NCI-H146 treated with DMSO at 0.1 percent for 48 hours (cell line): ENCODE measurements at regions not wholly inside any gene's neighbourhood (a gene's known extent, or its start where the extent isn't known, plus 50 kb on each side); places are given as distances from the start of the nearest gene placed in this dataset.

ENCODE experiments used
- DNase-seq: peaks from one replicate; lab custom pipeline; 2025; ENCODE audit not compliant: unreplicated experiment; lab: John Stamatoyannopoulos, UW

DNA sequence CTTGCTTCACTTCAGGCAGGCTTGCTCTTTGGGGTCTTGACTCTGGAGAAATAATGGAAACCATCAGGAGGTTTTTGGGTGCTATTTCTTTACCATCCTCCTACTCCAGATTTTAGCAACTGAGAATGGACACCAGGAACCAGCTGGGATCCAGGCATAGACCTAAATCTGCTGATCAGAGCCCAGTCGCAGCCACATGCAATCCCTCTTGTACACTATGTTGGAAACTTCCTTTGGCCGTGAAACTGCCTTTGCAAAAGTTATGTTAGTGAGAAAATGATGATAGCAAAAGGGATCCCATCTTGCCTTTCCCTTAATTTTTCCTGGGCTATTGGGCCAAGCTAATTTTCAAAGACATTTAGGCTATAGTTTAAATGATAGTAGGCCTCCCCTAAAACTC is 158.8 kb upstream of the ARL4C start:
- DNase-seq: no peak

- DNase-seq: no peak
These were observed 154.0 kb upstream of the ARL4C start for GRCh38 chr2:234650911-234651310.

DNA sequence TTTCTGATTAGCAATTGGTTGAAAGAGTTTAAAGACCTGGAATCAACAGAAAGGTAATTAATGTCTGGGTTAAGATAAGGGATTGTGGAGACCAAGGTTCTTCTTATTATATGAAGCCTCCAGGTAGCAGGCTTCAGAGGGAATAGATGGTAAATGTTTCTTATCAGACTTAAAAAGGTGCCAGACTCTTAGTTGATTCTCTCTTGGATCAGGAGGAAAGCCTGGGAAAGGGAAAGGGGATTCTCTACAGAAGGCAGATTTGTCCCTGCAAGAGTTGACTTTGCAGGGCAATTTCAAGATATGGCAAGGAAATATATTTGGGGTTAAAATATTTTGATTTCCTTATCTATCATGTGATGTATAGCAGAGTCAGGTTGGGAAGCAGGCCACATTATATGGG is 153.1 kb upstream of the ARL4C start:
- no peak for DNase-seq

DNA sequence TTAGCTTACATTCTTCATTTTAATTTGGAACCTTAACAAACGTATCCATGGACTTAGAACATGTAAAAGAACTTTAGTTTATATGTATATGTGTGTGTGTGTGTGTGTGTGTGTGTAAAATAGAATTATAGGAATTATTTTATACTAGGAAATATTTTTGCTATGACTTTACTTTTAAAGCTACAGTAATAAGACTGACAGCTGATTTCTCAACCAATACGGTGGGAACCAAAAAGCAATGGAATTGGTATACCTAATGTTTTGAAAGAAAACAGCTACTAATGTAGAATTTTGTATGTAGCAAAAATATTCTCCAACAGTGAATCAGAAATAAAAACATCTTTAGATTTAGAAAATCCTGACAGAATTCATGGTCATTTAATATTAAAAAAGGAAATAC is 146.5 kb upstream of the ARL4C start:
- DNase-seq: no peak

- no peak for DNase-seq
These were observed 144.2 kb upstream of the ARL4C start for GRCh38 chr2:234641086-234641485.

DNA sequence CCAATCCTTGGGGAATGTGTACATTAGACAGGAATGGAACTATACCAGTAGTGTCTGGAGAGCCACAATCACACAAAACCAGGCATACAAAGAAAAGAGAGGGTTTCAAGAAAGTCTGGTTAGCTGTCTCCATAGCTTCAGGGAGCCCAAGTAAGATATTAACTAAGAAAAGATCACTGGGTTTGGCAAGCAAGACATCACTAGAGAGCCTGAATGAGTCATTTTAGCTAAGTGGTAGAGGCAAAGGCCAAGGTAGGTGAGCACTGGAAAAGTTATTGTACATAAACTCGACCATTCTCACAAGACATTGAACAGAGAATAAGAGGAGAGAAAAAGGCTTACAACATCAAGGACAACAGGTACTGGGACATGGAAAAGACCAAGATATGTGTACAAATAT is 143.8 kb upstream of the ARL4C start:
- DNase-seq: no peak

GRCh38 chr2:234638966-234639365 is 142.1 kb upstream of the ARL4C start:
- DNase-seq: no peak

DNA sequence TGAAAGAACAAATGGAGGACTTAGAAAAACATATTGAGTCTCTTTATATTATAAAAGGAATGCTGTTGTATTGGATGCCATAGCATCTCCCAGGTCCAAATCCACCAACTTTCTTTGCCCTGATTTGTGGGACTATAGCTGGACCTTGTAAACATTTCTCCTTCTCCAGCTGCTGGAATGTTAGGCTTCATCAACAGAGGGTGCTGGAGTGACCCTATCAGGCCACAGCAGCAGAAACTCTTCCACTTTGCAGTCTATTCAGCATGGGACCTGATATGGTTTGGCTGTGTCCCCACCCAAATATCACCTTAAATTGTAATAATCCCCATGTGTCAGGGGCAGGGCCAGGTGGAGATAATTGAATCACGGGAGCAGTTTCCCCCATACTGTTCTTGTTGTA is 138.4 kb upstream of the ARL4C start:
- no peak for DNase-seq

GRCh38 chr2:234633581-234634230 is 136.8 kb upstream of the ARL4C start:
- peak; percentile 4 for DNase-seq

GRCh38 chr2:234632527-234633391 is 135.9 kb upstream of the ARL4C start:
- DNase-seq: peak; percentile 6

DNA sequence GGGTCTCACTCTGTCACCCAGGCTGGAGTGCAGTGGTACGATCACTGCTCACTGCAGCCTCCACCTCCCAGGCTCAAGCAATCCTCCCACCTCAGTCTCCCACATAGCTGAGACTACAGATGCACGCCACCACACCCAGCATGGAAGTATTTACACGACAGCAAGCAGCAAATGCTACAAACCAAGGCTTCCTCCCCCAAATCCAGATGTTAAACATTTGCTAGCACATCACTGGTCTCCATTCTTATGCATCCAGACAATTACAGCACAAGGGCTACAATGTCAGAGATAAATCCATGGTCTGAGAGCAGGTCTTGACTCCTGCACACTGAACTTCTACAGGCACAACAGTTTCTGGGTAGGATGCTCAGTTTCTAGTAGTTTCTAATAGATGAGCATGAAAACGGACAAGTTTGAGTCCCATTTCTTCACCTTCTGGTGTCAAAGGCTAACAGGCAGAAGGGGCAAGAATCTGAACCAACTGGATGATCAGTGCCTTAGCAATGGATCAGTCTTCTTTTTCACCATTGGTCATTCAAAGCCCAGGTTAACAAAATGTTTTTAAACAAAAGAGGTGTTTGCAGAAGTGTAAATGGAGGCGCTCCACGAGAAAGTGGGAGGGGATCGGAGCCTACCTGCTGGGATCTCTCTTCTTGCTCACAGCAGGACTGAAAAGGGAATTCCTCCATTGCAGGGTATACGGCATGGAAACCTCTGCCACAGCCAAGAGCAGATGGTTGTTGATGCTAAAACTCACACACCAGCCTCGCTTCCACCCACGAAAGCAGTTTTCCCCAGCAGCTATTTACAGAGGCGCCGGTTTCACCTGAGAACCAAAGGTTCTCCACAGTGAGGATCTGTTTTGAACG is 135.0 kb upstream of the ARL4C start:
- DNase-seq: peak; percentile 58

DNA sequence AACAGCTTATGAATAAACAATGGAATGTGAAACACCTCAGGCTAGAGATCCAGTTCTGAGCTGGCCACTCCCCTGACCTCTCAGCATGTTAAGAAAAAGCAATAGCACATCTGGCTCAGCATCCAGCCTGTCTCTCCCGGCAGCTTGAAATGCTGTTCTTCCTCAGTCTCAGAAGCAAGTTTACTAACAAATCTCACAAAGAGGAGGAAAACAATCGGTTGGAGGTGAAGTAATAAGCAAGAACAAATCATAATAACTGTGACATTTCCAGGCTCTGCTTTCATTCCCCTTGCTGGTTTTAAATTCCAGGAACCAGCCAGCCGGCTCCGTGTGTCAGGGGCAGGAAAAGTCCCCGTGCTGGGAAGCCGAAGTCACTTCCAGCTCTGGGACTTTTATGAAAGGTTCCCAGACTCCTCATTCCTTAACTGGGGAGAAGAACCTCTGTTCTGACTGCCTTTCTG is 133.9 kb upstream of the ARL4C start:
- DNase-seq: peak; percentile 39

DNA sequence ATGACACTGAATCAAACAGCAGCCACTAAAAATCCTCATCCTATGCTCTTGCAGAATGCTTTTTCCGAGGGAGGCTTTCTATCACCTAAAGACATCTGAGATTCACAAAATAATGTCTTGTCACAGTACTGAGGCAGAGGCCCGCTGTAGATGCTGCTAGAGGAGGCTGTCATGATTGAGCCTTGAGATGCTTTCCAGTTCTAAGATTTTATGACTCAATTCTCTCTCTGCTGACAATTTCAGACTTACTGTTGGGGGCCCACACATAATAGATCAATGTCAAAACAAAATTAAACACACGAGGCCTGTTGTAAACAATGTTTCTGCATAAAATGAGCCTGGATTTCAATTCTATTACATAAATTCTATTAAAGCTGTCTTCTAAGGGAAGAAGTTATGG is 132.7 kb upstream of the ARL4C start:
- no peak for DNase-seq

DNA sequence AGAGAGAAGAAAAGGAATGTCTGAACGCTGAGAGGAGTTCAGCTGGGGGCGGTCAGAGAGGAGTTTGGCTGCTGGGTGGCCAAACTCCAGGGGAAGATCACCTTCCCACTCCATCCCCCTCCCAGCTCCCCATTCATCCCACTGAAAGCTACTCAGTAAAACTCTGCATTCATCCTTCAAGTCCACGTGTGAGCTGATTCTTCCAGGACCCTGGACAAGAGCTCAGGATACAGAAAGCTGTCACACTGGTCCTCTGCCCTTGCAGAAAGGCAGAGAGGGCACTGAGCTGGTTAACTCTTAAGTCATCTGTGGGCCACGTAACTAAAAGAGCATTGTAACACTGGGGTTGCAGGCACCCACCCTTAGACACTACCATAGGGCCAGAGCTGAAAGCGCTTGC is 132.1 kb upstream of the ARL4C start:
- no peak for DNase-seq

DNA sequence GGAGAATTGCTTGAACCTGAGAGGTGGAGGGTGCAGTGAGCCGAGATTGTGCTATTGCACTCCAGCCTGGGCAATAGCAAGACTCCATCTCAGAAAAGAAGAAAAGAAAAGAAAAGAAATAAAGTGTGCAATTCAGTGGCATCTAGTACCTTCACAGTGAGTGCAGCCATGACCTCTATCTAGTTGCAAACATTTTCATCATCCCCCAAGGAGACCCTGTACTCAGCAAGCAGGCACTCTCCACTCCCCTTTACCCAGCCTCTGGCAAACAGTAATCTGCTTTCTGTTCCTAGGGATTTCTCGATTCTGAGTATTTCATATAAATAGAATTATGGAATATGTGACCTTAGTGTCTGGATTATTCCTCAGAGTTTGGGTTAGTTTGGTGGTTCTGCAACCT is 130.4 kb upstream of the ARL4C start:
- no peak for DNase-seq

GRCh38 chr2:234626566-234627130 is 129.8 kb upstream of the ARL4C start:
- DNase-seq: peak; percentile 6

DNA sequence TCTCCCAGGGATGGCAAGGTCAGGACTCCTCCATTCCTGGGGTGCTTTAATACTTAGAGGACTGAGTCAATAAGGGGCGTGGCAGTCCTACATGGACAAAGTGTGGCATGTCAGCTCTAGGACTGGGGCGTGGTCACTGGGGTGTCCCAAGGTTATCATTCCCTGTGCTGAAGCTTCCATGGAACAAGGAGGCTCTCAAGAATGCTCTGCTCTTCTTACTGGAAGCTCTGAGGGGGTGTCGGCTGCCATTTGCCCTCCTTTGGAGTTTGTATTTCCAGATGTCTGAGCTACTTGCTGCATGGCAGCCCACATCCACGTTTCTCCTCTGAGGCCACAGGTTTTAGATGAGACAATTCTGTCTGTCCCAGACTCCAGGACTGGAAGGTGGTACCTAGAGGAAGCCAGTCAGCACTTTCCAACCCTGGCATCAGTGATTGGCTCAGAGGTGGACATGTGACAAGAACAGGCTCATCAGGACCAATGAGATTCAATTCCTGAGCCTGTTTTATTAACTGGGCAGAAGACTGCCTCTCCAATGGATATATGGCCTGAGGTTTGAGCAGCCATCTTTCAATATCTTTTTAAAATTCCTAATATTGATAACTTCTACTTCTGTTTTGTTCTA is 128.9 kb upstream of the ARL4C start:
- no peak for DNase-seq

DNA sequence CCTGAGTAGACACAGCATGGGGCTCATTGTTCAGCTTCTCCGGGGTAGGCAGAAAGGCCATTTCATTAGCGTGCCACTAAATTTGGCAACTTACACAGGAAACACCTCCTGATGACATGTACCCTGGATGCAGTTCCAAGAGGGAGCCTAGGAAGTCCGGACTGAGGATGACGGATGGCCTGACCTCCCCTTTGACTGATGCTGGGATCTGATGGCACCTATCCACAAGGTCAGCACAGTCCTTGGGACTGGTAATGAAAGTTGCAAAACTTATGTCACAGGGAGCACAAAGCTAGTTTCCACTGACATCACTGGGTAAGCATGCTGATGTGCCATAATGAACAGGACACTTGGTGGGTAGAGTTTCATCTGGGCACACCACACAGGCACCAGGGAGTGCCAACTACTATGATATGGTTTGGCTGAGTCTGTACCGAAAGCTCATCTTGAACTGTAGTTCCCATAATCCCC is 126.7 kb upstream of the ARL4C start:
- DNase-seq: no peak

GRCh38 chr2:234621120-234621519 is 124.2 kb upstream of the ARL4C start:
- DNase-seq: no peak

GRCh38 chr2:234620018-234620417 is 123.1 kb upstream of the ARL4C start:
- no peak for DNase-seq
